ENCODE measurements at regions not wholly inside any gene's neighbourhood (a gene's known extent, or its start where the extent isn't known, plus 50 kb on each side); places are given as distances from the start of the nearest gene placed in this dataset.

- Histone ChIP-seq H3K9me3 (no peaks in the 10 kb centered on the region), H3K4me1 (no peaks in the 10 kb centered on the region), H3K36me3 (no peaks in the 10 kb centered on the region), H3K4me3 (no peak overlapping the region), H3K27ac (no peak overlapping the region), H3K27me3 (no peaks in the 10 kb centered on the region)
- no peak for DNase-seq (ENCODE audit: low spot score)
- no peak for TF ChIP-seq CTCF (IDR thresholded peaks at IDR 0.05)
Measured at GRCh38 chr12:18922851-18923250, 184.9 kb downstream of the CAPZA3 start.

DNA sequence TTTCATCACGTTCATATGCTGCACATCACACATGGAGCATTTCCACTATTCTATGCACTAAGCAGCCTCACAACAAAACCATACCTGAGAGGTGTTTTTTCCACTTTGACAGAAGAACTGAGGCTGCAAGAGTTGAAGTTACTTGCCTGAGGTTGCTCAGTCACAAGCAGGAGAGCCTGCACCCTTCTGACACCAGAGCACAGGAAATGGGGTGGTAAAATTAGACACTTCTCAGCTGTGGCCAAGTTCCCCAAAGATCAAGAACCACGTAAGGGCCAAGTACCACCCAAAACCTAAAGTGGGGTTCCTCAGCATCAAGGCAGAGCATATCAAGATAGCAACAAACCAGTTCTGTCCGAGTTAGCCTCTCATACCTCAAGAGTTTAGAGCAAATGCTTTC lies 185.8 kb downstream of the CAPZA3 start:
- no peak overlapping the region for H3K27ac ChIP-seq
- no peak for DNase-seq (ENCODE audit: low spot score)
- no peaks in the 10 kb centered on the region for H3K9me3 ChIP-seq
- TF ChIP-seq CTCF (IDR thresholded peaks at IDR 0.05) = no peak
- no peak overlapping the region for H3K4me3 ChIP-seq
- no peaks in the 10 kb centered on the region for H3K27me3 ChIP-seq
- H3K36me3 ChIP-seq = no peaks in the 10 kb centered on the region
- H3K4me1 ChIP-seq = no peaks in the 10 kb centered on the region

GRCh38 chr12:18926188-18926587 lies 188.3 kb downstream of the CAPZA3 start:
- Histone ChIP-seq H3K4me3 (no peak overlapping the region), H3K36me3 (no peaks in the 10 kb centered on the region), H3K9me3 (no peaks in the 10 kb centered on the region), H3K27me3 (no peaks in the 10 kb centered on the region), H3K4me1 (no peaks in the 10 kb centered on the region), H3K27ac (no peak overlapping the region)
- no peak for TF ChIP-seq CTCF (IDR thresholded peaks at IDR 0.05)
- DNase-seq (ENCODE audit: low spot score) = no peak

GRCh38 chr12:18932211-18932610 lies 194.3 kb downstream of the CAPZA3 start:
- DNase-seq (ENCODE audit: low spot score) = no peak
- no peaks in the 10 kb centered on the region for H3K27me3 ChIP-seq
- H3K27ac ChIP-seq = no peak overlapping the region
- no peaks in the 10 kb centered on the region for H3K36me3 ChIP-seq
- no peaks in the 10 kb centered on the region for H3K4me1 ChIP-seq
- H3K4me3 ChIP-seq = no peak overlapping the region
- H3K9me3 ChIP-seq = no peaks in the 10 kb centered on the region
- no peak for TF ChIP-seq CTCF (IDR thresholded peaks at IDR 0.05)

- no peak overlapping the region for H3K27ac ChIP-seq
- H3K4me3 ChIP-seq = no peak overlapping the region
- no peaks in the 10 kb centered on the region for H3K36me3 ChIP-seq
- no peak for TF ChIP-seq CTCF (IDR thresholded peaks at IDR 0.05)
- no peaks in the 10 kb centered on the region for H3K9me3 ChIP-seq
- H3K4me1 ChIP-seq = no peaks in the 10 kb centered on the region
- no peaks in the 10 kb centered on the region for H3K27me3 ChIP-seq
- DNase-seq (ENCODE audit: low spot score) = no peak
Measured at GRCh38 chr12:18932715-18933114, 194.8 kb downstream of the CAPZA3 start.

DNA sequence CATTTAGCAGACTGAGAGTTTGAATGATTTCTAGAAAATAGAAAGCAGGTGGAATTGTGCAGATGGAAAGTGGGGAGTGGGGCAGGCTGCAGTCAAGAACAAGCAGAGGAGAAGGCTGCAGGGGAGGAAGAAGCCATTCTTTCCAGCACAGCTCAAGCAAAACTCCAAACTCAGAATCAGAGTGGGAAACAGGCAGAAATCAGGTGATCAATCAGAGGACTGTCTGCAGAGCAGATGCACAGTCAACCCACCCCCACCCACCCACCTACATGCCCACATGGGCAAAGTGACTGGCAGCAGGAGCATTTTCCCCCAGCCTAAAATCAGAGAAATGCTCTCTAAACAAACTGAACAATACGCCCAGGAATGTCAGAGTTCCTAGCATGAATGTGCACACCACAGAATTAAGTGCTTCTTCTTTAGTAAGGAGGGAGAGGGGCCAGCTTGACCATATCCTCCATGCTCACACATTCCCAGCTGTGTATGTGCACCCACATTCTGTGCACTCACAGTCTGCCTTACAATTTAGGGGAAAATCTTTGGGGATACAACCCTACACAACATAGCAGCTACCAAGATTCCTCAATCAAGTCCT lies 194.1 kb upstream of the PLEKHA5 start:
- Histone ChIP-seq H3K4me1 (no peaks in the 10 kb centered on the region), H3K27me3 (no peaks in the 10 kb centered on the region), H3K36me3 (no peaks in the 10 kb centered on the region), H3K27ac (no peak overlapping the region), H3K9me3 (no peaks in the 10 kb centered on the region), H3K4me3 (no peak overlapping the region)
- TF ChIP-seq CTCF (IDR thresholded peaks at IDR 0.05) = no peak
- DNase-seq (ENCODE audit: low spot score) = no peak
